Endodermal cell (in vitro differentiated cells): ENCODE measurements at regions not wholly inside any gene's neighbourhood (a gene's known extent, or its start where the extent isn't known, plus 50 kb on each side); places are given as distances from the start of the nearest gene placed in this dataset.

ENCODE experiments used
- DNase-seq: peaks from one replicate; pipeline ENCODE4 v3.0.0-alpha.2; 2017
- H3K27ac ChIP-seq: 2 replicates; pipeline ENCODE4 v1.5.1; 2013; ENCODE audit warnings: mild to moderate bottlenecking, low read depth, low read length, moderate library complexity
- H3K27me3 ChIP-seq: 2 replicates; pipeline ENCODE4 v1.6.1; 2013; ENCODE audit warnings: mild to moderate bottlenecking, low read length, moderate library complexity; ENCODE audit not compliant: insufficient read depth, control insufficient read depth, poor library complexity, severe bottlenecking
- H3K36me3 ChIP-seq: 2 replicates; pipeline ENCODE4 v1.7.0; 2013; ENCODE audit warnings: mild to moderate bottlenecking, low read length, moderate library complexity; ENCODE audit not compliant: control insufficient read depth, insufficient read depth
- H3K4me1 ChIP-seq: one replicate; pipeline ENCODE4 v1.7.0; 2013; ENCODE audit warnings: low read length; ENCODE audit not compliant: control insufficient read depth, insufficient read depth
- H3K4me3 ChIP-seq: 2 replicates; pipeline ENCODE4 v1.5.1; 2013; ENCODE audit warnings: mild to moderate bottlenecking, low read length, moderate library complexity
- H3K9ac ChIP-seq: 2 replicates; pipeline ENCODE4 v1.6.1; 2013; ENCODE audit warnings: mild to moderate bottlenecking, low read length, moderate library complexity; ENCODE audit not compliant: poor library complexity, severe bottlenecking; ENCODE audit errors: extremely low read depth
- H3K9me3 ChIP-seq: 2 replicates; pipeline ENCODE4 v1.6.1; 2013; ENCODE audit warnings: mild to moderate bottlenecking, low read length, moderate library complexity; ENCODE audit not compliant: control insufficient read depth
- H3K27ac Mint-ChIP-seq: 2 replicates; pipeline ENCODE4 v1.8.0; 2020; ENCODE audit warnings: mixed read lengths
- H3K27me3 Mint-ChIP-seq: 2 replicates; pipeline ENCODE4 v1.8.0; 2021; ENCODE audit warnings: mild to moderate bottlenecking, mixed read lengths; ENCODE audit not compliant: insufficient read depth
- H3K36me3 Mint-ChIP-seq: 2 replicates; pipeline ENCODE4 v1.8.0; 2020; ENCODE audit warnings: low read depth, mixed read lengths
- H3K4me1 Mint-ChIP-seq: 2 replicates; pipeline ENCODE4 v1.8.0; 2020; ENCODE audit warnings: mixed read lengths
- H3K4me3 Mint-ChIP-seq: 2 replicates; pipeline ENCODE4 v1.8.0; 2020; ENCODE audit warnings: mild to moderate bottlenecking, moderate library complexity, mixed read lengths
- H3K9me3 Mint-ChIP-seq: 2 replicates; pipeline ENCODE4 v1.8.0; 2020; ENCODE audit warnings: mild to moderate bottlenecking, mixed read lengths
- CTCF ChIP-seq: fragments of 200-600 bp; sonication (generic); conservative IDR thresholded peaks from 2 replicates; pipeline ENCODE4 v1.5.0; 2021; ENCODE audit warnings: antibody characterized with exemption, mild to moderate bottlenecking
- WGBS, 2 experiments: methylation state at CpG; one replicate each; pipeline versions ENCODE4 v1.1.5 to v1.1.7; 2013; ENCODE audit warnings: missing lambda C conversion rate in 2 of 2, mixed read lengths in 1 of 2; ENCODE audit not compliant: insufficient coverage in 1 of 2, insufficient read length in 1 of 2; 5-methylcytosine and 5-hydroxymethylcytosine counted together

DNA sequence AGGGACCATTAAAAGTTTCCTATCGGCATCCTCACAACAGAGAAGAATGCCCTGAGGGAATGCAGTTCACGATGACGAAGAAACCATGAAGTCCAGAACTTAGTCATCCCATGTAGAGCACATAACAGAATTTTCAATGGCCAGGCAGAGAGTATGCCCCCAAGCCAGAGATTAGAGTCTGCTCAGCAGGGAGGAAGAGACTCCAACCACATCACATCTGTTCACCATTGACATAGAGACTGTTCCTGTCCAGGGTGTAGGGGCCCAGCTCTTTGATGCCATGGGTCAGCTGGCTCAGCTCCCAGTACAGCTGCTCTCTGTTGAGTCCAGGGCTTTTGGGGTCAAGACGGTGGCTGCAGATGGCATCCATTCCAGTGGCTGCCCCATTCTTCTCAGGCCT is 68.2 kb downstream of the MBD3L1 start:
- WGBS, 2 experiments = 87 to 88% methylated on average over 4 of the region's 4 CpGs
- H3K36me3 Mint-ChIP-seq = no peaks in the 10 kb centered on the region
- DNase-seq = no peak
- no peak for TF ChIP-seq CTCF
- no peak overlapping the region for H3K4me3 Mint-ChIP-seq
- H3K27me3 ChIP-seq = no peaks in the 10 kb centered on the region
- no peaks in the 10 kb centered on the region for H3K9me3 Mint-ChIP-seq
- no peak overlapping the region for H3K9ac ChIP-seq
- H3K4me1 ChIP-seq = no peaks in the 10 kb centered on the region
- peaks cover 76% of the 10 kb centered on the region for H3K9me3 ChIP-seq
- H3K27me3 Mint-ChIP-seq = no peaks in the 10 kb centered on the region
- H3K27ac ChIP-seq = no peak overlapping the region
- no peaks in the 10 kb centered on the region for H3K4me1 Mint-ChIP-seq
- H3K4me3 ChIP-seq = no peak overlapping the region
- no peaks in the 10 kb centered on the region for H3K36me3 ChIP-seq
- no peak overlapping the region for H3K27ac Mint-ChIP-seq

GRCh38 chr19:8902520-8902919 is 70.3 kb downstream of the MBD3L1 start:
- peaks cover 71% of the 10 kb centered on the region for H3K9me3 ChIP-seq
- H3K4me1 Mint-ChIP-seq = no peaks in the 10 kb centered on the region
- H3K27ac ChIP-seq = no peak overlapping the region
- no peak overlapping the region for H3K27ac Mint-ChIP-seq
- no peaks in the 10 kb centered on the region for H3K27me3 ChIP-seq
- TF ChIP-seq CTCF = no peak
- no peaks in the 10 kb centered on the region for H3K4me1 ChIP-seq
- H3K9ac ChIP-seq = no peak overlapping the region
- 54 to 60% methylated on average over 8 of the region's 8 CpGs for WGBS, 2 experiments
- no peaks in the 10 kb centered on the region for H3K36me3 Mint-ChIP-seq
- no peak overlapping the region for H3K4me3 Mint-ChIP-seq
- H3K27me3 Mint-ChIP-seq = no peaks in the 10 kb centered on the region
- no peaks in the 10 kb centered on the region for H3K9me3 Mint-ChIP-seq
- no peak overlapping the region for H3K4me3 ChIP-seq
- no peak for DNase-seq
- H3K36me3 ChIP-seq = no peaks in the 10 kb centered on the region

DNA sequence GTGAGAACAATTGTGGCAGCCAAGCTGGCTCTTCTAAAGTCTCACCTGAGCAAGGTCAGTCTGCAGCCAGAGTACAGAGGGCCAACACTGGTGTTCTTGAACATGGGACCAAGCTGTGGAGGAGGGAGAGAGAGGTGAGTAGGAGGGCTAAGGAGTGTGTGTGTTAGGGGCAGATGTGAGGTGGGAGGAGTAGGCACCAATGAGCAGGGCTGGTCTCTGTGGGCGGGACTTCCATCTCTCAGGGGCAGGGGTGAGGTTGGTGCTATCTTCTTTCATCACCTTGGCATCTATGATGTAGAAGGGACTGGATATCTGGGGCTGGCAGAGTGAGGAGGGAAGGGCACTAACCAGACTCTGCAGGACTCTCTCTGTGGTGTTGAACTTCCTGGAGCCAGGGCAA is 72.4 kb downstream of the MBD3L1 start:
- no peaks in the 10 kb centered on the region for H3K9me3 Mint-ChIP-seq
- WGBS, 2 experiments = 14% methylated on average over 1 of the region's 1 CpG; no CpG with 5 or more reads in 1 of the 2 experiments
- H3K36me3 Mint-ChIP-seq = no peaks in the 10 kb centered on the region
- no peak for DNase-seq
- H3K4me3 Mint-ChIP-seq = no peak overlapping the region
- no peak overlapping the region for H3K27ac Mint-ChIP-seq
- no peaks in the 10 kb centered on the region for H3K4me1 Mint-ChIP-seq
- Histone ChIP-seq H3K27me3 (no peaks in the 10 kb centered on the region), H3K9ac (no peak overlapping the region), H3K9me3 (peaks cover 74% of the 10 kb centered on the region), H3K27ac (no peak overlapping the region), H3K4me1 (no peaks in the 10 kb centered on the region), H3K36me3 (no peaks in the 10 kb centered on the region), H3K4me3 (no peak overlapping the region)
- H3K27me3 Mint-ChIP-seq = no peaks in the 10 kb centered on the region
- no peak for TF ChIP-seq CTCF
